Stimulated activated CD4-positive, alpha-beta T cell treated with anti-CD3 and anti-CD28 coated beads, Interleukin-4, amount 100 ng/mL, for 4 hours (primary cell): ENCODE measurements at regions not wholly inside any gene's neighbourhood (a gene's known extent, or its start where the extent isn't known, plus 50 kb on each side); places are given as distances from the start of the nearest gene placed in this dataset.

Experiments
- DNase-seq, 2 experiments: peaks; one replicate each; pipeline ENCODE4 v3.0.0-alpha.2; 2020

GRCh38 chr3:72186400-72186855 lies 401.5 kb upstream of the PROK2 start:
- no peak for DNase-seq

- peak in 1 of 2 experiments; percentile 6 for DNase-seq
These were observed 400.8 kb upstream of the PROK2 start for GRCh38 chr3:72185549-72186399.

- DNase-seq, result no peak
These were observed 398.5 kb upstream of the PROK2 start for GRCh38 chr3:72183489-72183888.

- DNase-seq, result no peak
These were observed 397.3 kb upstream of the PROK2 start for GRCh38 chr3:72182206-72182605.

GRCh38 chr3:72181251-72181650 lies 396.3 kb upstream of the PROK2 start:
- DNase-seq, result no peak

GRCh38 chr3:72180405-72180804 lies 395.5 kb upstream of the PROK2 start:
- no peak for DNase-seq

- no peak for DNase-seq
These were observed 394.1 kb upstream of the PROK2 start for GRCh38 chr3:72179107-72179464.

- no peak for DNase-seq
These were observed 393.6 kb upstream of the PROK2 start for GRCh38 chr3:72178463-72179106.

- DNase-seq, result no peak
These were observed 392.4 kb upstream of the PROK2 start for GRCh38 chr3:72177075-72178050.

GRCh38 chr3:72176537-72177041 lies 391.6 kb upstream of the PROK2 start:
- no peak for DNase-seq

GRCh38 chr3:72175296-72175858 lies 390.4 kb upstream of the PROK2 start:
- no peak for DNase-seq

GRCh38 chr3:72174890-72175289 lies 389.9 kb upstream of the PROK2 start:
- DNase-seq, result no peak

GRCh38 chr3:72174040-72174439 lies 389.1 kb upstream of the PROK2 start:
- DNase-seq, result no peak

GRCh38 chr3:72171946-72172345 lies 387.0 kb upstream of the PROK2 start:
- DNase-seq, result no peak

GRCh38 chr3:72171463-72171881 lies 386.5 kb upstream of the PROK2 start:
- DNase-seq, result no peak

GRCh38 chr3:72169561-72170472 lies 384.9 kb upstream of the PROK2 start:
- no peak for DNase-seq

- no peak for DNase-seq
These were observed 384.2 kb upstream of the PROK2 start for GRCh38 chr3:72169120-72169519.

GRCh38 chr3:72165808-72166207 lies 380.9 kb upstream of the PROK2 start:
- no peak for DNase-seq

- DNase-seq, result no peak
These were observed 380.4 kb upstream of the PROK2 start for GRCh38 chr3:72165317-72165716.

GRCh38 chr3:72164635-72164978 lies 379.7 kb upstream of the PROK2 start:
- DNase-seq, result no peak

- DNase-seq, result no peak
These were observed 379.1 kb upstream of the PROK2 start for GRCh38 chr3:72163809-72164634.
